Astrocyte (in vitro differentiated cells and primary cell): ENCODE measurements at regions not wholly inside any gene's neighbourhood (a gene's known extent, or its start where the extent isn't known, plus 50 kb on each side); places are given as distances from the start of the nearest gene placed in this dataset.

Experiments
- EZH2 ChIP-seq: IDR thresholded peaks from 2 replicates; pipeline ENCODE4 v1.6.1; 2012; ENCODE audit warnings: mild to moderate bottlenecking, low read length, inconsistent platforms; ENCODE audit not compliant: insufficient read depth
- TF ChIP-seq, protein P1 (sequence below): IDR thresholded peaks from 2 replicates; pipeline ENCODE4 v1.5.1; 2011; ENCODE audit warnings: low read depth, mild to moderate bottlenecking, inconsistent platforms, low read length, moderate library complexity; ENCODE audit not compliant: insufficient read depth

DNA sequence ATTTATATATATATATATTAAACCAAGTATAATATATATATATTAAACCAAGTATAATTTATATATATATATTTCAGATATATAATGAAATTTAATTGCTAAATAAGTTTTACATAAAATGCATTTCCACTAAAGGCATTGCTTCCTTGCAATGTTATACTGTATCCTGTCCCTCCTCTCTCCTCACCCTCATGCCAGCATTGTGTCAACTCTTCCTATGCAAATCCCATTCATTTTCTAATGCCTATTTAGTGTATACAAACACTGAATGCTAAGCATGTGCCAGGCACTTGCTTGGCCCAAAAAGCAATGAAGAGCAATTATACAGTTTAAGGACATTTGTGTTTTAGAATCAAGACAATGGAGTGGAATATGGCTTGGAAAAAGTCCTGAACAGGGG is 71.7 kb upstream of the PRMT6 start:
- TF ChIP-seq, protein P1, sequence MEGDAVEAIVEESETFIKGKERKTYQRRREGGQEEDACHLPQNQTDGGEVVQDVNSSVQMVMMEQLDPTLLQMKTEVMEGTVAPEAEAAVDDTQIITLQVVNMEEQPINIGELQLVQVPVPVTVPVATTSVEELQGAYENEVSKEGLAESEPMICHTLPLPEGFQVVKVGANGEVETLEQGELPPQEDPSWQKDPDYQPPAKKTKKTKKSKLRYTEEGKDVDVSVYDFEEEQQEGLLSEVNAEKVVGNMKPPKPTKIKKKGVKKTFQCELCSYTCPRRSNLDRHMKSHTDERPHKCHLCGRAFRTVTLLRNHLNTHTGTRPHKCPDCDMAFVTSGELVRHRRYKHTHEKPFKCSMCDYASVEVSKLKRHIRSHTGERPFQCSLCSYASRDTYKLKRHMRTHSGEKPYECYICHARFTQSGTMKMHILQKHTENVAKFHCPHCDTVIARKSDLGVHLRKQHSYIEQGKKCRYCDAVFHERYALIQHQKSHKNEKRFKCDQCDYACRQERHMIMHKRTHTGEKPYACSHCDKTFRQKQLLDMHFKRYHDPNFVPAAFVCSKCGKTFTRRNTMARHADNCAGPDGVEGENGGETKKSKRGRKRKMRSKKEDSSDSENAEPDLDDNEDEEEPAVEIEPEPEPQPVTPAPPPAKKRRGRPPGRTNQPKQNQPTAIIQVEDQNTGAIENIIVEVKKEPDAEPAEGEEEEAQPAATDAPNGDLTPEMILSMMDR = no peak
- TF ChIP-seq EZH2 = no peak
